ENCODE measurements at regions not wholly inside any gene's neighbourhood (a gene's known extent, or its start where the extent isn't known, plus 50 kb on each side); places are given as distances from the start of the nearest gene placed in this dataset.
A peak's percentile ranks its signal among the peaks of the same experiment; 100 is the strongest.
"Not testable (repeated sequence)": the region's sequence is repeated elsewhere in the genome, so short reads cannot be mapped to it uniquely, and the experiment has no call there.

DNA sequence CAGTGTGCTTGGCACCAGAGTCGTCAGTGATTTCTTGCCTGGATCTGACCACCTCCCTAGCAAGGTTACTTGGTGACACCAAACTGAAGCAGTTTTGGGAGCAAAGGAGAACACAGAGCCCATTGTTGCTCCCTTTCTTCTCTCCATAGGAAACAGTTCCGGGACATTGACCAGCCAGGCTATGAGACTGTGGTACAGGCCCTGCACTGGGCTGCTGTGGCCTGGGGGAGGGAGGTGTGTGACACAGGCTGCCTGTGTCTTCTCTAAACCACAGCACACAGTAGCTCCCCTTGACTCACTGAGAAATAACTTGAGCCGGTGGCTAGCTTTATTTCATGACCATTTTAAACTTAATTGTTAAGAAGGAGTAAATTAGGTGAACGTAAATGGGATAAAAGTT lies 214.8 kb upstream of the UBL3 start:
- DNase-seq (ENCODE audit: low spot score): peak; percentile 76

DNA sequence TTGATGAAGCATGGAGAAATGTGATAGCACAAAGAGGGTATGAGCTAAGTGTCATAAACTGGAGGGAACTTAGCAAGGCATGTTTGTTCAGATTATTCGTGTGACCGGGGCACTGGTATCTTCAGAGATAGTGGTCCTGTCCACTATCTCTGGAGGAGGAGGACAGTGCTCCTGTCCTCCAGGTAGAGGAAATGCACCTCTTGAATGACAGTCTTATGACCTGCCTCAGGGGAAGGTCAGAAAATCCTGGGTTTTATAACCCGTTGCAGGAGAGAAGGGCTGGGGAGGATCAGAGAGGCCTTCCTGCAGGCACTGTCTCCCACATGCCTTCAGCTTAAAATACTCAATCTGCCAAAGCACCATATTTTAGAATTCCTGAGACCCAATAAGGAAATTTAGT lies 213.5 kb upstream of the UBL3 start:
- no peak for DNase-seq (ENCODE audit: low spot score)

DNA sequence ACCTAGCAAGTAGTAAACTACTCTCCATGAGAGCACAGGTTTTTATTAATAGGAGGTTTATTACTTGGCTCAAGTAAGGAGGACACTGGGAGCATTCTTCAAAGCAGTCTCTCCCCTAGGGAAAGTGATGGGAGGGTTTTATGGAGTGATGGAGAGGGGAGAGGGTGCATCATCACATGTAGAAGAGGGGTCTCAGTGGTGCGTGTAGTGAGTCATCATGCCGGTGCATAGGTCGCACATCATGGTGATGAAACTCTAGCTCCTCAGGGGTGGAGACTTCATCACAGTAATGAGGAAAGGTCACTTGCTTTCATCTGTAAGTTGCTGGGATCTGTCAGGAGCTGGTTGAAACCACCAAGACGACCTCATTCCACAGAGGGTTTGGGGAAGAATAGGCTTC lies 210.8 kb upstream of the UBL3 start:
- DNase-seq (ENCODE audit: low spot score): peak; percentile 25

DNA sequence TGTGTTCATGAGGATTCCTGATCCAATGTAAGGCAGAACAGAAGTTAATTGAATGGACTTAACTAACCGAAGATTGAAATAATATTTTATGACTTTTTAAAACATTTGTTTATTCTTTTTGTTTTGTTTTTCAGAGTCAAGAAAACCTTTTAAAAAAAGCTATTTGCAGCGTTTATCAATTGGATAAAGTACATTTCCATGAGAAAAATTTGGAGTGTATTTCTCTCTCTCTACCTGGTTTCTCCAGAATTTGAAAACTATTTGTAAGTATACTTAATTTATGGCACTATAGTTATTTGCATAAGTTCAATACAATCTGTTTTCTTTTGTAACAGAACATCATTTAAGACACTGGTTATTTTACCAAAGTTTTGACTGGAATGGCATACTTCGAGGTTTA lies 208.0 kb upstream of the UBL3 start:
- DNase-seq (ENCODE audit: low spot score): no peak

DNA sequence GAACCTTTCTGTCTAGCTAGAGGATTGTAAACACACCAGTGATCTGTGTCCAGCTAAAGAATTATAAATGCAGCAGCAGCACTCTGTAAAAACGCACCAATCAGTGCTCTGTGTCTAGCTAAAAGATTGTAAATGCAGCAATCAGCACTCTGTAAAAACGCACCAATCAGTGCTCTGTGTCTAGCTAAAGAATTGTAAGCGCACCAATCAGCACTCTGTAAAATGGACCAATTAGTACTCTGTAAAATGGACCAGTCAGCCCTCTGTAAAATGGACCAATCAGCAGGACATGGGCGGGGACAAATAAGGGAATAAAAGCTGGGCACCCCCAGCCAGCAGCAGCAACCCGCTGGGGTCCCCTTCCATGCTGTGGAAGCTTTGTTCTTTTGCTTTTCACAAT lies 204.1 kb upstream of the UBL3 start:
- DNase-seq (ENCODE audit: low spot score): not testable (repeated sequence)

DNA sequence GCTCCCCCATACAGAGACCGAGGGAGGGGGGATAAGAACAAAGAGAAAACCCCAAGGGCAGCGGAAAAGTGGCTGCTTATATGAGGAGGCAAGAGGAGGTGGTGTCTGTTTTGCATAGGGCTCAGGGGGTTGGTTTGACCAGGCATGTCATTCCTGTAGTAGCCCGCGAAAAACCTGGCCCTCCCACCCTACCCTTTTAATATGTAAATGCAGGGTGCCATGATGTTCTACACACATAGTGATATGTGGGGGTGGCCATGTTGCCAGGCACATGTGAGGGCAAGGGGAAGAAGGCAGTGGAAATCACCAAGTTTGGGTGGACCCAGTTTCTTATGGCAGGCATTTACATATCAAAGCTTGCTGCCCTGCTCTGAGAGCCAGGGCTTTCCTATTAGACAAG lies 203.5 kb upstream of the UBL3 start:
- DNase-seq (ENCODE audit: low spot score): no peak

DNA sequence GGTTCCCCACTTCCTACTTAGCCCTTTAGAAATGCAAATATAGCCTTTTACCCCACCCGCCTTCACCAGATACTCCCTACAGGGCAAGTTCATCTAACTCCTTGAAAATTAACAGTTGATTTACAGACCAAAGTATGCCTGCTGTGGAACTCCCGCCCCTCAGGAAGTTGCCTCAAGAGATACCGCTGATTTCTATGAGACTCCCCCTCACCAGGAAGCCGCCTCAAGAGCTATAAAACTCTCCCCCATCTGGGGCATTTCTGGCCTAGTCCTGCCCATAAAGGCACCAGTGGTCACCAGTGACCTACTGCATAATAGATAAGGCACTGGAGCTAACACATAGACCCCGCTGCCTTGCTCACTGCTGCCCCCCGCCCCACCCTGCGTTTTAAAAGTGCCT lies 201.7 kb upstream of the UBL3 start:
- DNase-seq (ENCODE audit: low spot score): no peak

DNA sequence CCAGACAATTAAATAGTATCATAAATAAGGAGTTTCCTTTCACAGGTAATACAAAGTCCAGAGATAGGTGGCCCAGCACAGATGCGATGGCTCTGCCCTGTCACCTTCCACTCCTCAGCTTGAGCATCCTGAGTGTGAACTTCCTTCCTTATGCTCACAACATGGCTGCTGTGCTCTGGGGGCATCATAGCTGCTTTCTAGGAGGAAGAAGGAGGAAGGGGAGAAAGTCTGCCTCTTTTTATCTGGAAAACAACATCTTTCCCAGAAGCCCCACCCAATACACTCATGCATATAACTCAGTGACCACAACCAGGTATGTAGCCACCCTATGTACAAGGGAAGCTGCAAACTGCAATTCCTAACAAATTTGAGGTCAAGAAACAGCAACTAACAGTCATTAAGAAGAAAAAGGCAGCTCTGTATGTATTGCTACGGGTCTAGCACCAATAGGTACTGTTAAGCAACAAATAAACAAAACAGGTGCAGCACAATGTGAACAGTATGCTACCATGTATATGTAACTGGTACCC lies 201.2 kb upstream of the UBL3 start:
- peak; percentile 6 for DNase-seq (ENCODE audit: low spot score)

DNA sequence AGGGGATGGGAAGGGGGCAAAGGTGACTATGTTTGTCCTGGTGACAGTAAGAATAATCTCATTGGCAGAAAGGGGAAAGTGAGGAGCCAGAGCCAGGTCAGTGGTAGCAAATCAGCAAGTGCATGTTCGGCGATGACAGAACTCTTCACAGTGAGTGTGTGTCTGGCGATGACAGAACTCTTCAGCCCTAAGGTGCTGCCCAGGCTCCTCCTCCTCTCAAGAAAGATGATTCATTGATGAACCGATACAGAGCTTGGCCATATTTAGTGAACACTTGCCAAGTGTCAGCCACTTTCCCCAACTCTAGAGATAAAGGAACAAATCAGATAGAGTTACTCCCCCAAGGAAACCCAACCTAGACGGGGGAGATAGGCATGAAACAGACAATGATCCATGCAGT lies 199.3 kb upstream of the UBL3 start:
- peak; percentile 15 for DNase-seq (ENCODE audit: low spot score)

DNA sequence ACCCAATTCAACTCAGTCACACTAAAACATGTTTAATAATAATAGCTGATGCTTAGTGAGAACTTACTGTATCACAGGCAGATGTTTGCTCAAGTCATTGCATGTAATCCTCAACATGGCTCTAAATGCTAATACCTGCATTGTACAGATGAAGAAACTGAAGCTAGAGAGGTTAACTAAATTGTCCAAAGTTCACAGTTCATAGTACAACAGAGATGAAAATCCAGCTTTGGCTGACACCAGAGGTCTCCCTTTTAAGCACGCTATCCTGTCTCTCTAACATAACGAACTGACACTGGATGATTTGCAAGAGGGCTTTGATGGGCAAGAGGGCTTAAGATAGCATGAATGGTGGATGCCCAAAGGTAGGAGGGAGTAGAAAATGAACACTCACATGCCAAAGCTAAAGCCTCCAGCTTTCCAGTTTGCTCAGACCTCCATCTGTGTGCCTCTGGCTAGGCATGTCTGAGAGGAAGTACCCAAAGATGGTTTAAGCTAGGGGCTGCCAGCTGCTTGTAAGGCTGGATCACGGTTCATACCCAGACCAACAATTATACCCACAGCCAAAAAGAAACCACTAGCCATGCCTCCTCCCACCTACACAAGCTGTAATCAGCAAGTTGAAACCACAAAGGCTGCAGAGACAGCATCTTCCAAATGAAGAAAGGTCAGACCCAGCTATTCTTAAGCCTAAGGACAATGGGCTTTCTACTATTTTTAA lies 196.9 kb upstream of the UBL3 start:
- no peak for DNase-seq (ENCODE audit: low spot score)

DNA sequence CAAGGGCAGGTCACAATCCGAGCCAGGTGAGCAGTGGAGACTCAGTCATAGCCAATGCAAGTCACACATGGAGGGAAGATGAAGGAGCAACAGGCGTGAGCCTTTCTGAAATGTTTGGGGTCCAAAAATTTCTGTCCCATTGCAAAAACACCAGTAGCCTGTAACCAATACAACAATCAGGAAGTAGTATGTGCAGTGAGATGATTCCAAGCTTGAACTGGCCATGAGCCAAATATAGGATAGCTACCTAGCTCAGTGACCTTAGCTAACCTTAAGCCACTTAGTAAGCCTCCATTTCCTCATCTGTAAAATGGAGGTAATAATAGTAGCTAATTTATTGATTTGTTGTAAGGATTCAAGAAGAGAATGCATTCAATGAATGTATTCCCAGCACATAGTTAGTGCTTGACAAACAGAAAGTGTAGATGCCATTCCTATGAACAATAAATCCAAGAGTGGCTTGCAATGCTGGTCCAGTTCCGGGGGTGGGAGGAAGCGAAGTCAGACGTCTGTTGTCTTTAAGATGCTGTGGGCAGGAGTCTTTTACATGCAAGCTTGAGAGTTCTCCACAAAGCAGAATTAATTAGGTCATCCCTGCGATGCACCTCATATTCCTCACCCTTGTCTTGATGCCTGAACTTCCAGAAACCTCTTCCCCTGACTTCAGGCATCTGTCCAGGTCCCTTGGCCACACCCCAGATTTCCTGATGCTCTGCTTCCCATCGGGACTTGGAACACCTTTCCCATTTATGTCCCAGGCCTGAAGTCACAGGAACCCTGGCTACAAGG lies 195.7 kb upstream of the UBL3 start:
- peak; percentile 75 for DNase-seq (ENCODE audit: low spot score)

DNA sequence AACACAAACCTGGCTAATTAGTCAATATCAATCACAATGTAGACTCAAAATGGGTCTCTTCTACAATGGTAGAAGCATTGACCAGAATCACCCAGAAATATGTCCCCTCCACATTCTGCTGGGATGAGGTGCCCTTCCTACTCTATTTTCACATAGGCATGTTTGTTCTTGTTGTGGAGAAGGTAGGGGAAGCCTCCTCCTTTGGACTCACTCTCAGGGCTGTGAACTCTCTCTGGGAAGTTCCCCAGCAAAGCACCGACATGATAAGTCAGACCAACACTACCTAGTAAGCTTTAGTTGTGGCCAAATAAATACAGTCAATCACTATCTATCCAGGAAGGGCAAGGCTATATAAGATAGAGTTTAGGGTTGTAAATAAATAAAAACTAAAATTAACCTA lies 194.5 kb upstream of the UBL3 start:
- no peak for DNase-seq (ENCODE audit: low spot score)

DNA sequence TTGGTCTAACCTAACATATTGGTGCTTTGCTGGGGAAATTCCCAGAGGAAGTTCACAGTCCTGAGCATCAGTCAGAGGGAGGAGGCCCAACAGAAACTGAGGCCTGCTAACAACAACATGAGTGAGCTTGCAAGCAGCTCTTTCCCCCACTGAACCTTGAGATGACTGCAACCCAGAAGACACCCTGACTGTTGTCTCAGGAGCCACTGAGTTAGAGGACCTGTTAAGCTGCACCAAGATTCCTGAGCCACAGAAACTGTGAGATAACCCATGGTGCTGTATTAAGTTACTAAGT lies 193.2 kb upstream of the UBL3 start:
- peak; percentile 66 for DNase-seq (ENCODE audit: low spot score)

DNA sequence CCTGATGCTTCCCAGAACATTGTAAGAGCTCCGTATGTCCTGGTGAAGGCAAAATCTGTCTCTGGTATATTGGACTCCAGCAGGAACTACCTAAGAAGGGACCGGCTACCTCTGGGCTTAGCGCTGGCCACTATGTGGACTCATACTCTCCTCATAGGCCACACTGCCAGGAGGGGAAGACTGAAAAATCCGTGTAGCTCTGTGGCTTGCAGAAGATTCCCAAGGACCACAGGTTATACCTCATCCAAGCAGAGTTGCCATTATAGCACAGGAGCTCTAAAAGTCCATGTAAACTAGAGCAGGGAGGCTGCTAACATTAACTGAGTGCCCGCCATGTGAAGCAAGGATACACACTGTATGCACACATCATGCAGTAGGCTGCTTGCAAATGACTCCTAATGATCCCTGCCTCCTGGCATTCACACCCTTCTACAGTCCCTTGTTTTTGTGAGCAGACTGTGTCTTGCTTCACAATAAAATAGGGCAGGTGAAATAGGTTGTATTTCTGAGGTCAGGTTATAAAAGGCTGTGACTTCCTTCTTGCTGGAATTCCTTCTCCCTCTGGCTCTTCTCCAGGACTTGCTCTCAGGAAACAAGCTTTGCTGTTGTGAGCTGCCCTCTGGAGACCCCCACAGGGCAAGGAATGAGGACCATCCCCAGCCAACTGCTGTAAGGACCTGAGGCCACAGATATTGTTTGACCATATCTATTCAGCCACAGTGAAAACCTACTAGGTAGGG lies 192.6 kb upstream of the UBL3 start:
- no peak for DNase-seq (ENCODE audit: low spot score)

DNA sequence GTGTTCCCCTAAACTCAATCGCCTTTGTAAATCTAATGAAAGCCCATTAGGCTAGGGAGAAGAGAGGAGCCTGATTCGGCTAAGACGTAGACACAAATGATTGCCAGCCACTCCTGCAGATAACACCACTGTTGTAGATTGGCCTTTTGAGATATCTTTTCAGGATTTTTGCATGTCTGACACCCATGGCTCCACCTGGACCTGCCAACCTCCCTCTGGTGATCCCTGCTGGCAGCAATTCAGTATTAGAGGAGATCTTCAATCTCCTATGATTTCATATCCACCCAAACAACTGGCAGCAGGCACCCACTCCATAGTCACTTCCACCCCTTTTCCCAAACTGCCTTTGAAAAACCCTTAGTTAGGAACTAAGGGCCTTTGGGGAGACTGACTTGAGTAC lies 191.9 kb upstream of the UBL3 start:
- no peak for DNase-seq (ENCODE audit: low spot score)

DNA sequence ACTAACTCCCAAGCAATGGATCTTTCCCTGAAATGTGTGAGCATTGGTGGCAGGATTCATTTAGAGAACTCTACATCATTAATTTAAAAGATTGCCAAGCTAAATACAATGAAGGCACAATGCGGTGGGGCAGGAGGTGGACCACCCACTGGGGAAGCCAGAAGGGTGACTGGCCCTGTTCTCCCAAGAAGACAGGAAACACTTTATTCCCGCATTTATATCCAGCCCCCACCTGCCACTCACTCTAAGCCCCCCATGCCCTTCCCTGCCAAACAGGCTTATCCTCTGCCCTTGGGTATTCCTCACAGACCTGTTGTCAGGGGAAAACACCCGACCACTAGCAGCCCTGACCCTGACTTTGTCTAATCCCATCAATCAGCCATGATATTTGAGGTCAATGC lies 189.1 kb upstream of the UBL3 start:
- no peak for DNase-seq (ENCODE audit: low spot score)

DNA sequence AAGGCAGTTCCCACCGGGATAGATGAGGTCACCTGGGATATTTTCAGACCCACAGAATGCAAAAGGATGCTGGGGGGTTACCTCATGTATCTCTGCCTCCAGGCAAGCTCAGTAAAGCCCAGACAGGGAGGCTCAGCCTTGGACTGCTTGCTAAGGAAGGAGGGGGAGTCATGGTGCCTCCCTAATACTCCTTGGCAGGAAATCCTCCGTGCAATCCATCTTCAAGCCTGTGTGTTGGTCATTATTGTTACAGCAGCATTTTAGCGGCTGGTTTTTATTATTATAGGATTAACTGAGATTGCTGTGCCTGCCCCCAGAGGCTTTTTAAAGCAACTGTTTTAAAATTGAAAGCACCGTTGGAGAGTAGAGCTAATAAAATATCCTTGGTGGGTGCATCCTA lies 188.5 kb upstream of the UBL3 start:
- no peak for DNase-seq (ENCODE audit: low spot score)

DNA sequence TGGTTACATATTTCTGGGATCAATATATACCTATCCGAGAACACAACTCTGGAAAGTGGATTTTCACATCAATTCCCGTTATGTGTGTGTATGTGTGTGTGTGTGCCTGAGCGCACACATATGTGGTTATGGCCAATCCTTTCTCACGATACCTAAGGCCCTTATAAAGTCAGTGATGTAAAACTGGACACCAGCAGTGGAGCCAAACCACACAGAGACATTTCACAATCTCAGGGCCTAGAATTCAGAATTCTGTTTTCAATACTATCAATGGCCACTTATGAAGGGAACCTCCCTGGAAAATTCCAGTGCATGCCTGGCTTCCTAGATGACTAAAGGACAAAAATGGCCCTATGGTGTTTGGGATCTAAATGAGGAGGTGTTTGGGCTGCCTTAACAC lies 187.3 kb upstream of the UBL3 start:
- DNase-seq (ENCODE audit: low spot score): no peak

DNA sequence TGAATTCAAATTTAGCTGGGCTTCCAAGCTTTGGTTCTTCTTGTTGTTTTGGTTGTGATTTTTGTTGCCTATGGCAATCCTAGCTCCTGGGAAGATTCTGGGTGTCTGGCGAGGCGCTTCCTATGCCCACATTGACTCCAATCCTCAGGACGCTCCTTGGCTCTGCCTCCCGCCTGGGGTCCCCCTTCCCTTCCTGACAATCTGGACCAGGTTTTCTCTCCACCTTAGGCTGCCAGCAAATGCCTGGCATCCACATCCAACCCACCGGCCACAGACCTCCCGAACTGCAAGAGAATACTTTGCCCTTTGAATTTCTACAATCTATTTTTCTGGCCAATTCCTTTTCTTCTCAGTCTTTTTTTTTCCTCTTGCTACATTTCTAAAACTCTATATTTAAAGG lies 186.9 kb upstream of the UBL3 start:
- no peak for DNase-seq (ENCODE audit: low spot score)

DNA sequence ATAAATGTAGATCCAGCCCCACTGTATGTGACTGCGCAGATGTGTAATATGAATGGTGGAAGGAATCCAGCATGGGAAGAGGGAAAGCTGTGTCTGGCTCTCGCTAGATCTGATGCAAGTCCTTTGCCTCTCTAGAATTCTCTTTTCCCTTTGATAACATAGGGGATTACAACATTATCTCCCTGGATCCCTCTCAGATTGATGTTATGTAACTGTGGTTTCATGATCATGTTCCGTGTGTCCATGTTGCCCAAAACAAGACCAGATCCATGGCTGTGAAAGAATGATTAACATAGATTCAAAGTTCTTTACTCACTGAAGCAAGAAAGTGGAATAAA lies 184.0 kb upstream of the UBL3 start:
- peak; percentile 22 for DNase-seq (ENCODE audit: low spot score)

DNA sequence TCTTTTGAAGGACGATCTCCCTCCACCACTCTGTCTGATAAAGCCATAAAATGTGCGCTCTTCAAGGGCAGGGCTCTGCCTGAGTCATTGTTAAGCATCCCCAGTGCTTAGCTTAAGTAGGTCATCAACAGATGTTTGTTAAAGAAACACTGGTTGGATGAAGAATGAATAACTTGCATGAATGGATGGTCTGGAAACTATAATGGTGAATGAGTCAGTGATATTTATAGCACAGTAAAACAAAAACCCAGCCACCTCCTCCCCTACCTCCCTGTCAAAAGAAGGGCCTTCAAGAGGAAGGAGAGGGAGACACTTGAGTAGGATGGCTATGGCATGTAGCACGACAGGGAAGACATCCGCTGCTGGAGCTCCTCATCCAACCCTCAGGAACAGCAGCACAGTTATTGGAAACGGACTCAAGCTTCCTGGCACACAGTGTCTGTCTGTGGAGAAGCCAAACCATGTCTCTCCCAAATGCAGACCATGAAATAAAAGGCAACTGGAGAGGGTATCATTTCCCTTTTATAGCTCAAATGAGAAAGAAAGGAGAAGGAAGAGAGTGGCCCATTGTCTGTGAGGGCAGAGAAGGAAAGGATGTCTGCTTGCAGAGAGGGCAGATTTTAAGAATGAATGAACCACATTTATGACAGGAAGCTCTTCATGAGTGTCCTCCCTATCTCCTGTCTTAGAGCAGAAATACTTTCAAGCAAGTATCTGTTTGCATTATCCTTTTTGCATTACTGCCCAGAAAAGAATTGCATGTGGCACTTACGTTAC lies 183.5 kb upstream of the UBL3 start:
- peak; percentile 88 for DNase-seq (ENCODE audit: low spot score)

DNA sequence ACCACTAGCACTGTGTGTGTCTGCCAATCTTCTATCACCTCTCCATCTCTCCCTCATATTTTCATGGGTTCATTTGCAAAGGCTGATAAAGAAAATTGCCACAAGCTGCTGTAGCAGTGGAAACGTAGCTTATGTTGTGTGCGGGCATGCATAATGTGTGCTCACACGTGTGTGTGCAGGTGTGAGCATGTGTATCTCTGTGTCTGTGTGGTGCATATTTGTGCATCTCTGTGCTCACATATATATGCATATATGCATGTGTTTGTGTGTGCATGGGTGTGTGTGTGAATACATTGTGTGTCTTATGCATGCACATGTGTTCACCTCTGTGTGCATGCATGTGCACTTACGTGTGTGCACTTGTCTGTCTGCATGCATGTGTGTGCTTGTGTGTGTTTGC lies 181.8 kb upstream of the UBL3 start:
- no peak for DNase-seq (ENCODE audit: low spot score)
